BLaER1 treated with 17β-estradiol and CSF1 and Interleukin-3, amounts not matched to agents 10 nM and 100 nM (cell line): ENCODE measurements at regions not wholly inside any gene's neighbourhood (a gene's known extent, or its start where the extent isn't known, plus 50 kb on each side); places are given as distances from the start of the nearest gene placed in this dataset.

Experiments
- H3K27ac ChIP-seq, 11 experiments: shearing (Covaris generic); formaldehyde crosslinking; 2 replicates each; pipeline ENCODE4 v1.8.1; 2022
- H3K27me3 ChIP-seq, 11 experiments: shearing (Covaris generic); formaldehyde crosslinking; 2 replicates each; pipeline ENCODE4 v1.8.1; 2022
- H3K36me3 ChIP-seq, 11 experiments: shearing (Covaris generic); formaldehyde crosslinking; 2 replicates each; pipeline ENCODE4 v1.8.1; 2022
- H3K4me1 ChIP-seq, 10 experiments: shearing (Covaris generic); formaldehyde crosslinking; 2 replicates each; pipeline ENCODE4 v1.8.1; 2022
- H3K4me2 ChIP-seq, 11 experiments: shearing (Covaris generic); formaldehyde crosslinking; 2 replicates each; pipeline ENCODE4 v1.8.1; 2022
- H3K4me3 ChIP-seq, 10 experiments: shearing (Covaris generic); formaldehyde crosslinking; 2 replicates each; pipeline ENCODE4 v1.8.1; 2022
- H3K9ac ChIP-seq, 11 experiments: shearing (Covaris generic); formaldehyde crosslinking; 2 replicates each; pipeline ENCODE4 v1.8.1; 2022
- H3K9me3 ChIP-seq, 11 experiments: shearing (Covaris generic); formaldehyde crosslinking; replicated peaks in 1 of 11; 2 replicates each; pipeline ENCODE4 v1.8.1; 2022
- H4K20me1 ChIP-seq, 11 experiments: shearing (Covaris generic); formaldehyde crosslinking; 2 replicates each; pipeline ENCODE4 v1.8.1; 2022
- Cebpa-rat ChIP-seq, 11 experiments: shearing (Covaris generic); IDR thresholded peaks; 2 replicates each; pipeline ENCODE4 v1.8.1; 2022

DNA sequence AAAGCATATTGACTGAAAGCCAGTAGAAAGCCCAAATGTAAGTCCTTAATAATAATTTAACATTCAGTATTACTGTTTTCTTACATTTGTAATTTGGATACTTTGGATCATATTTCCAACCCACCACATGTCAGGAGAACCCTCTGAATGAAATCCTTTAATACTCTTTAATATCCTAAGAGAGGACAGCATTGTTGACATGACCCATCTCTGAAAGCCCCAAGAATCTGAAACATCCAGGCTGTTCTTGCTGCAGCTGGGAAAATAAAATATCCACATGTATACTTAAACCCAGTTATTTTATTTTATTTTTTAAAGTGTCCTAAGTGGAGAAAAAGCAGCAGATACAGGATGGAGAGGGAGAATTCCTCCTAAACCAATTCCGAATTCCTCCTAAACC, 130.8 kb upstream of the RIPOR2 start:
- Histone ChIP-seq H3K27me3 (no peaks in the 10 kb centered on the region), H3K9me3 (no peaks in the 10 kb centered on the region), H3K27ac (no peak overlapping the region), H3K9ac (no peak overlapping the region), H3K4me1 (peaks cover 0 to 16% (median 9%) of the 10 kb centered on the region in 10 experiments; a peak in 12 of 20 replicates), H4K20me1 (no peaks in the 10 kb centered on the region), H3K4me3 (no peak overlapping the region), H3K4me2 (no peak overlapping the region), H3K36me3 (no peaks in the 10 kb centered on the region)
- no peak for TF ChIP-seq Cebpa-rat (IDR thresholded peaks at IDR 0.05)

DNA sequence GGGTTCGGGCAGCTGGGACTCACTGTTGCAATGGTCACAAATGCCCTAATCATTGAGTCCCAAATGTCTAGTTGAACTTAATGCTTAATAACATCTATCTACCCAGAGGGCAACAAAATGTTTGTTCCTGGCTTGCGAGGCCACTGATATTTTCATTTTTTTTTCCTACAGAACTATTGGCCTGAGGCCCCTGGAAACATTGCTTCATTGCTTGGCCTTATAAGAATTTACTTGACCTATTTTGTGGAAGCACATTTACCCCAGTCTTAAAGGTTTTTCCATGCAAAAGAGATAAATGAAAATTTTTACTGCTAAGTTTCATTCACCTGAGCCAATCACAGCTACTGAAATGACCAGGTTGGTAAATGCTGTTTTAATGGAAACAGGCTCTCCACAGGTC, 133.1 kb upstream of the RIPOR2 start:
- H3K4me3 ChIP-seq = no peak overlapping the region
- H4K20me1 ChIP-seq = no peaks in the 10 kb centered on the region
- H3K4me2 ChIP-seq = no peak overlapping the region
- no peak for TF ChIP-seq Cebpa-rat (IDR thresholded peaks at IDR 0.05)
- no peak overlapping the region for H3K27ac ChIP-seq
- H3K36me3 ChIP-seq = no peaks in the 10 kb centered on the region
- H3K27me3 ChIP-seq = no peaks in the 10 kb centered on the region
- no peak overlapping the region for H3K9ac ChIP-seq
- H3K4me1 ChIP-seq = peaks cover 0 to 16% (median 9%) of the 10 kb centered on the region in 10 experiments; a peak in 12 of 20 replicates
- peaks cover 0 to 11% (median 6%) of the 10 kb centered on the region in 11 experiments; a peak in 6 of 22 replicates for H3K9me3 ChIP-seq

DNA sequence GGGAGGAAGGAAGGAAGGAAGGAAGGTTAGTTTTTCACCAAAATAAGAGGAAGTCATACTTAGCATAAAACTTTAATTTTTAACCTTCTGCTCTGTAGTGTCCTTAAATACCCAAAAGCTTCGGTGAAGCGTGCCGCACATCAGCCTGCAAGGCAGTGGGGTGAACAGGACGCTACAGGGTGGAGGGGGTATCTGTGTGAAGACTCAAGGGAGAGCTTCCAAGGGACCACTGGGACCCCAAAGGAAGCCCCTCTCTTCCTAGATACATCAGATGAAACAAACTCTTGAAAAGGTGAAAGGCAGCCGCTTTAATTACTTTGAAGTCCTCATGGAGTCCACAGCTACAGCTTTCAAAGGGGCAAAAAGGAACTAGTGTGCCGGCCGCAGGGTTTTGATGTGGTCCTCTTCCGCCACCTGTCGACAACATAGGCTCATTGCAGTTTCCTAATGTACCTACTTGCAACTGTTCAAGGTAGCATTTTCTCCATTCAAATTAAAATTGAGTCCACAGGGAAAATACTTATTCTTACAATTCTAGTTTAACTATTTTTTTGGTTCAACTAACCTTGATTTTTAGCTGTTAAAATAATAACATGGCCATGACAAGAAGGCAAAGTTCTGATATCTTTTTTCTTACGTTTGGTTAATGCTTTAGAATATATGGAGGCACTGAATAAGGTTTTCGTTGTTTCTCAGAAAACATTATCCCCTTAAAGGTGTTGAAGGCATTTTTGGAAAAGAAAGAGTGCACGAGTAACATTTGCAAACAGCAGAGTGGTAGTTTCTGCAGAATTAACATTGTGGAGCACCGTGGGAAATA, 135.0 kb upstream of the RIPOR2 start:
- peaks cover 0 to 13% (median 6%) of the 10 kb centered on the region in 11 experiments; a peak in 6 of 22 replicates for H3K9me3 ChIP-seq
- no peaks in the 10 kb centered on the region for H3K27me3 ChIP-seq
- peak overlapping the region in 5 of 10 experiments; percentile 30 to 49 (median 41); a peak in 8 of 20 replicates for H3K4me3 ChIP-seq
- TF ChIP-seq Cebpa-rat (IDR thresholded peaks at IDR 0.05) = no peak
- H4K20me1 ChIP-seq = no peaks in the 10 kb centered on the region
- H3K27ac ChIP-seq = peak overlapping the region in 10 of 11 experiments; percentile 61 to 82 (median 72); a peak in 20 of 22 replicates
- peaks cover 0 to 7% (median 2%) of the 10 kb centered on the region in 10 experiments; a peak in 12 of 20 replicates for H3K4me1 ChIP-seq
- H3K9ac ChIP-seq = peak overlapping the region; percentile 65 to 76 (median 74)
- H3K36me3 ChIP-seq = no peaks in the 10 kb centered on the region
- peak overlapping the region; percentile 49 to 83 (median 67); a peak in 21 of 22 replicates for H3K4me2 ChIP-seq

DNA sequence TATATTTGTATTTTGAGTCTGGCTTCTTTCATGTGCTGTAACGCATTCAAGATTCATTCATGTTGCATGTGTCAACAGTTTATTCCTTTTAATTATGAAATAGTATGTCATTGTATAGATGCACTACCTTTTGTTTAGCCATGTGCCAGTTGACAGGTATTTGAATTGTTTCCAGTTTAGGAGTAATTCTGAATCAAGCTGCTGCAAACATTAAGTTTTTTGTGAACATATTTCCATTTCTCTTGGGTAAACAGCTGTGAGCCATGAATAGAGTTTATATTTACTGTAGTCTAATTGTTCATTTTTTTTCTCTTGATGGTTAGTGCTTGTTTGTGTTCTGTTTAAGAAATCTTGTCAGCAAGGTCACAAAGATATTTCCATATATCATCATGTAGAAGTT, 142.4 kb upstream of the RIPOR2 start:
- TF ChIP-seq Cebpa-rat (IDR thresholded peaks at IDR 0.05) = no peak
- Histone ChIP-seq H3K9ac (no peak overlapping the region), H4K20me1 (no peaks in the 10 kb centered on the region), H3K4me2 (no peak overlapping the region), H3K9me3 (peaks cover 0 to 12% (median 4%) of the 10 kb centered on the region in 11 experiments; a peak in 6 of 22 replicates), H3K27ac (no peak overlapping the region), H3K4me1 (no peaks in the 10 kb centered on the region), H3K4me3 (no peak overlapping the region), H3K27me3 (peaks cover 0 to 17% (median 12%) of the 10 kb centered on the region in 11 experiments; a peak in 14 of 22 replicates), H3K36me3 (no peaks in the 10 kb centered on the region)

DNA sequence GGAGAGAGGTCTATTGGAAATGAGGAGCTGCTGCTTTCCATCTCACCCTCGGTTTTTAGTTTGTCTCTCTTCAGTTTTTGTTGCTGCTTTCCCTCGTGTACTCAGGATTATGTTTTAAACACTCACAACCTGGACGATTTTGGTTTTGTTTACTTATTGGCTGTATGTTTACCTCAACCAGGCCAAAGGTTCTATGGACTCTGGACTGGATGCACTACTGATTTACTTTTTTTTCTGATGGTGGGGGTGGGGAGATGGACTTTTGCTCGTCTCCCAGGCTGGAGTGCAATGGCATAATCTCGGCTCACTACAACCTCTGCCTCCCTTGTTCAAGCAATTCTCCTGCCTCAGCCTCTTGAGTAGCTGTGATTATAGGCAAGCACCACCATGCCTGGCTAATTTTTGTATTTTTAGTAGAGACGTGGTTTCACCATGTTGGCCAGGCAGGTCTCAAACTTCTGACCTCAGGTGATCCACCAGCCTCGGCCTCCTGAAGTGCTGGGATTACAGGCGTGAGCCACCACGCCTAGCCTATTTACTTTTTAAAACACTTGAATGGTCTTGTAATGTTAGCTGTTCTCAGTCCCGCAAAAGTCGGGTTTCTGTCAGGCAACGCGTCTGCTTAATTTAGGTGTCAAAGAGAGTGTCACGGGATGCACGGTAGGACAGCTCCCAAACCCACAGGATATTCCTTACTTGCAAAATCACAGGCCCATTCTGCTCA, 148.2 kb upstream of the RIPOR2 start:
- H3K36me3 ChIP-seq = no peaks in the 10 kb centered on the region; a peak in 1 of 22 replicates
- no peak overlapping the region for H3K9ac ChIP-seq
- H3K4me3 ChIP-seq = no peak overlapping the region
- no peaks in the 10 kb centered on the region for H3K9me3 ChIP-seq
- peaks cover 11 to 43% (median 18%) of the 10 kb centered on the region in 10 experiments for H3K4me1 ChIP-seq
- TF ChIP-seq Cebpa-rat (IDR thresholded peaks at IDR 0.05) = no peak
- H3K27ac ChIP-seq = no peak overlapping the region
- peaks cover 0 to 19% (median 14%) of the 10 kb centered on the region in 11 experiments; a peak in 14 of 22 replicates for H3K27me3 ChIP-seq
- H4K20me1 ChIP-seq = no peaks in the 10 kb centered on the region
- no peak overlapping the region for H3K4me2 ChIP-seq

DNA sequence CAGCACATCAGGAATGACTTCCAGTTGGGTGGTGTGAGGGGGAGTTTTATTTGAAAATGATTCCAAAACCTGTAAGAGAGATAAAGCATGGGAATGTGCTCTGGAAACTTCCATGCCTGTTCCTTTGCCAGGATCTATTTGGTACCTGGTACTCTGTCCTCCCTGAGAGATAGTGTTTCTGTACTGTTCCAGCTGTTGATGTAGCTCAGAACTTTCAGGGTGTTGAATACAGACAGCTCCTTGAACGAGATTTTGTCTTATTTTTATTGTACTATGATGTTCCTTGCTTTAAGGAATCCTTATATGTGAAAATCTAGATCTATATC, 148.7 kb upstream of the RIPOR2 start:
- peaks cover 0 to 19% (median 14%) of the 10 kb centered on the region in 11 experiments; a peak in 14 of 22 replicates for H3K27me3 ChIP-seq
- no peaks in the 10 kb centered on the region; a peak in 1 of 22 replicates for H3K36me3 ChIP-seq
- H4K20me1 ChIP-seq = no peaks in the 10 kb centered on the region
- no peak overlapping the region for H3K4me2 ChIP-seq
- H3K9ac ChIP-seq = no peak overlapping the region
- no peak for TF ChIP-seq Cebpa-rat (IDR thresholded peaks at IDR 0.05)
- no peak overlapping the region for H3K27ac ChIP-seq
- no peaks in the 10 kb centered on the region for H3K9me3 ChIP-seq
- no peak overlapping the region for H3K4me3 ChIP-seq
- peaks cover 11 to 48% (median 18%) of the 10 kb centered on the region in 10 experiments for H3K4me1 ChIP-seq

DNA sequence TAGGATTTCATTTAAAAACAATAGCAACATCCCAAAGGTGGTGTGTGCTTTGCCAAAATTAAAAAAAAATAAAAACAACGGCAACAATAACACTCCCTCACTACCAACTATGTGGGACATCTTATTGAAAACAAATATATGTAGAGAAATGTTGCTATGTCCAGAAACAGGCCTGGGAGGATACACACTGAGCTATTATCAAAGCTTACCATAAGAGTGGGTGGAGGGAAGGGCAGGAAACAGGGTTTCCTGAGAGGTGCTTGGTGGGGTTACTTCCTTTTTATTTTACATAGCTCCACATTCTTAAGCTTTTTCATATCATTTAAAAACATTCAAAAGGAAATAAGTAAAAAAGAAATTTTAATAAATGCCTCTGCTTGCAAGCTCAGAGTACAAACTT, 150.0 kb upstream of the RIPOR2 start:
- peaks cover 11 to 49% (median 18%) of the 10 kb centered on the region in 10 experiments for H3K4me1 ChIP-seq
- H3K4me2 ChIP-seq = peak overlapping the region; percentile 17 to 70 (median 55); a peak in 21 of 22 replicates
- peaks cover 0 to 3% (median 0%) of the 10 kb centered on the region in 11 experiments; a peak in 1 of 22 replicates for H3K36me3 ChIP-seq
- no peak overlapping the region for H3K9ac ChIP-seq
- H3K4me3 ChIP-seq = no peak overlapping the region
- peaks cover 0 to 19% (median 14%) of the 10 kb centered on the region in 11 experiments; a peak in 14 of 22 replicates for H3K27me3 ChIP-seq
- TF ChIP-seq Cebpa-rat (IDR thresholded peaks at IDR 0.05) = no peak
- no peaks in the 10 kb centered on the region for H3K9me3 ChIP-seq
- peak overlapping the region in 3 of 11 experiments; percentile 5 to 39 (median 8); a peak in 3 of 22 replicates for H3K27ac ChIP-seq
- H4K20me1 ChIP-seq = no peaks in the 10 kb centered on the region

DNA sequence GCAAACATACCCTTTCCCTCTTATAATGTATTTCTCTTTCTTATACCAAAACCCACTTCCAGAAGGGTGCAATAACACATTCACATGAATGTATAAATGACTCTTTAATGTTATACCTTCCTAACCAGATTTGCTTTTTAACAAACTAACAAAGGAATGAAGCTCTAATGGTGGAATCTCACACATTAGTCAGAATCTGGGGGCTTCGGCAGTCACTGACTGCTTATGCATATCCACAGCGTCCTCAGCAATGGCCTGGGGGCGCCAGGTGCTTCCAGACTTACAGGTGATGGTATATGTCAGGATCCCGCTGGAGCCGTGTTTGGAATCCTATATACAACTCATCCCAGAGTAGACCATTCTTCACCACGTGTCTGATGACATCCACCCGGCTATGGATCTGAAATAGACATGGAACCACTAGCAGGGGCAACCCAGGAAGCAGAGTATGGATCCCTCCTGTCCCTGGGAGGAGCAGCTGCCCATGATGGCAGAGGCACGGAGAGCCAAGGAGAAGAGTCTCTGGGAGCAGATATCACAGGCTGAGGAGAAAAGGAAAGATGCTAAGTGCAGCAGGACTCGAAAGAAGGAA, 150.8 kb upstream of the RIPOR2 start:
- Histone ChIP-seq H3K27me3 (peaks cover 0 to 17% (median 14%) of the 10 kb centered on the region in 11 experiments; a peak in 14 of 22 replicates), H3K4me3 (no peak overlapping the region), H3K27ac (no peak overlapping the region), H3K36me3 (peaks cover 0 to 10% (median 0%) of the 10 kb centered on the region in 11 experiments; a peak in 3 of 22 replicates), H3K4me2 (peak overlapping the region; percentile 17 to 70 (median 56); a peak in 20 of 22 replicates), H3K9me3 (no peaks in the 10 kb centered on the region), H4K20me1 (no peaks in the 10 kb centered on the region), H3K9ac (no peak overlapping the region), H3K4me1 (peaks cover 11 to 49% (median 18%) of the 10 kb centered on the region in 10 experiments)
- TF ChIP-seq Cebpa-rat (IDR thresholded peaks at IDR 0.05) = no peak
